ENCODE measurements at regions not wholly inside any gene's neighbourhood (a gene's known extent, or its start where the extent isn't known, plus 50 kb on each side); places are given as distances from the start of the nearest gene placed in this dataset.

GRCh38 chr16:8168016-8168415, 422.3 kb downstream of the TMEM114 start:
- Histone ChIP-seq H3K4me3 (no peak overlapping the region), H3K9me3 (no peaks in the 10 kb centered on the region), H3K36me3 (no peaks in the 10 kb centered on the region), H3K4me1 (no peaks in the 10 kb centered on the region), H3K27me3 (peaks cover 0 to 6% (median 0%) of the 10 kb centered on the region in 9 donors), H3K27ac (no peak overlapping the region)
- no peak for TF ChIP-seq POLR2A (IDR thresholded peaks at IDR 0.05)
- TF ChIP-seq CTCF (IDR thresholded peaks at IDR 0.05), result no peak
- ATAC-seq (no peak), DNase-seq (no peak)
- 63 to 73% (median 69%) methylated on average over 10 of the region's 10 CpGs for WGBS, 4 donors
- intact Hi-C loops (cut with DNase I), result no loop called here

GRCh38 chr16:8167436-8167835, 422.9 kb downstream of the TMEM114 start:
- ATAC-seq (no peak), DNase-seq (no peak)
- H3K4me3 ChIP-seq, result no peak overlapping the region
- peaks cover 0 to 6% (median 0%) of the 10 kb centered on the region in 9 donors for H3K27me3 ChIP-seq
- 83 to 90% (median 87%) methylated on average over 5 of the region's 5 CpGs for WGBS, 4 donors
- intact Hi-C loops (cut with DNase I), result no loop called here
- H3K27ac ChIP-seq, result no peak overlapping the region
- H3K9me3 ChIP-seq, result no peaks in the 10 kb centered on the region
- TF ChIP-seq CTCF (IDR thresholded peaks at IDR 0.05) (no peak), POLR2A (IDR thresholded peaks at IDR 0.05) (no peak)
- no peaks in the 10 kb centered on the region for H3K36me3 ChIP-seq
- H3K4me1 ChIP-seq, result no peaks in the 10 kb centered on the region

GRCh38 chr16:8158051-8158450, 432.3 kb downstream of the TMEM114 start:
- ATAC-seq, result no peak
- WGBS, 4 donors, result 86 to 90% (median 87%) methylated on average over 5 of the region's 5 CpGs
- no peak for TF ChIP-seq CTCF (IDR thresholded peaks at IDR 0.05)
- no peak for TF ChIP-seq POLR2A (IDR thresholded peaks at IDR 0.05)

GRCh38 chr16:8155275-8155674, 435.0 kb downstream of the TMEM114 start:
- Histone ChIP-seq H3K27me3 (no peaks in the 10 kb centered on the region), H3K4me3 (no peak overlapping the region), H3K27ac (no peak overlapping the region), H3K36me3 (no peaks in the 10 kb centered on the region), H3K4me1 (no peaks in the 10 kb centered on the region), H3K9me3 (peaks cover 0 to 17% (median 5%) of the 10 kb centered on the region in 12 donors)
- 42 to 67% (median 54%) methylated on average over 2 of the region's 2 CpGs for WGBS, 4 donors
- ATAC-seq (no peak), DNase-seq (no peak)
- intact Hi-C loops (cut with DNase I), result no loop called here
- TF ChIP-seq CTCF (IDR thresholded peaks at IDR 0.05) (no peak), POLR2A (IDR thresholded peaks at IDR 0.05) (no peak)

More at GRCh38 chr16:8158051-8158450, 432.3 kb downstream of the TMEM114 start:
- H3K27me3 ChIP-seq, result no peaks in the 10 kb centered on the region
- peaks cover 0 to 12% (median 3%) of the 10 kb centered on the region in 12 donors for H3K9me3 ChIP-seq
- intact Hi-C loops (cut with DNase I), result no loop called here
- no peak overlapping the region for H3K27ac ChIP-seq
- H3K4me3 ChIP-seq, result no peak overlapping the region
- H3K4me1 ChIP-seq, result no peaks in the 10 kb centered on the region
- H3K36me3 ChIP-seq, result no peaks in the 10 kb centered on the region
- no peak for DNase-seq
